Astrocyte (in vitro differentiated cells and primary cell): ENCODE measurements at regions not wholly inside any gene's neighbourhood (a gene's known extent, or its start where the extent isn't known, plus 50 kb on each side); places are given as distances from the start of the nearest gene placed in this dataset.

Source experiments
- DNase-seq: peaks from one replicate; pipeline ENCODE4 v3.0.0-alpha.2; 2010; ENCODE audit warnings: low read depth
- FAIRE-seq: peaks from 2 replicates; lab custom pipeline; 2011; peaks lifted over from hg19 to GRCh38; lab: Jason Lieb, UNC
- H2AFZ ChIP-seq: 2 replicates; pipeline ENCODE4 v1.6.0; 2012; ENCODE audit warnings: low read depth, low read length, inconsistent platforms
- H3K27ac ChIP-seq: 2 replicates; pipeline ENCODE4 v1.5.1; 2011; ENCODE audit warnings: low read depth, low read length, inconsistent platforms
- H3K27me3 ChIP-seq: 2 replicates; pipeline ENCODE4 v1.6.0; 2011; ENCODE audit warnings: low read length, inconsistent platforms; ENCODE audit not compliant: insufficient read depth
- H3K36me3 ChIP-seq: 2 replicates; pipeline ENCODE4 v1.5.1; 2011; ENCODE audit warnings: low read length, inconsistent platforms; ENCODE audit not compliant: insufficient read depth
- H3K4me1 ChIP-seq: 2 replicates; pipeline ENCODE4 v1.5.1; 2011; ENCODE audit warnings: low read length, inconsistent platforms; ENCODE audit not compliant: insufficient read depth
- H3K4me2 ChIP-seq: 2 replicates; pipeline ENCODE4 v1.6.0; 2012; ENCODE audit warnings: low read length, inconsistent platforms
- H3K4me3 ChIP-seq: 2 replicates; pipeline ENCODE4 v1.5.1; 2011; ENCODE audit warnings: low read depth, mild to moderate bottlenecking, low read length, inconsistent platforms; ENCODE audit not compliant: insufficient read depth
- H3K79me2 ChIP-seq: 2 replicates; pipeline ENCODE4 v1.6.0; 2012; ENCODE audit warnings: mild to moderate bottlenecking, low read length, inconsistent platforms; ENCODE audit not compliant: insufficient read depth
- H3K9ac ChIP-seq: 2 replicates; pipeline ENCODE4 v1.6.0; 2012; ENCODE audit warnings: mild to moderate bottlenecking, low read length, inconsistent platforms
- H3K9me3 ChIP-seq: 2 replicates; pipeline ENCODE4 v1.5.1; 2012; ENCODE audit warnings: low read depth, mild to moderate bottlenecking, low read length, inconsistent platforms; ENCODE audit not compliant: insufficient read depth
- H4K20me1 ChIP-seq: 2 replicates; pipeline ENCODE4 v1.6.0; 2012; ENCODE audit warnings: low read length, inconsistent platforms; ENCODE audit not compliant: insufficient read depth
- H3K27ac Mint-ChIP-seq: one replicate; pipeline ENCODE4 v1.8.0; 2021; ENCODE audit warnings: mild to moderate bottlenecking, mixed read lengths; ENCODE audit not compliant: unreplicated experiment
- H3K27me3 Mint-ChIP-seq: one replicate; pipeline ENCODE4 v1.8.0; 2021; ENCODE audit warnings: low read depth, mixed read lengths; ENCODE audit not compliant: unreplicated experiment
- H3K36me3 Mint-ChIP-seq: one replicate; pipeline ENCODE4 v1.8.0; 2021; ENCODE audit warnings: low read depth, mixed read lengths; ENCODE audit not compliant: unreplicated experiment
- H3K4me1 Mint-ChIP-seq: one replicate; pipeline ENCODE4 v1.8.0; 2021; ENCODE audit warnings: low read depth, mixed read lengths; ENCODE audit not compliant: unreplicated experiment
- H3K4me3 Mint-ChIP-seq: one replicate; pipeline ENCODE4 v1.8.0; 2021; ENCODE audit warnings: mild to moderate bottlenecking, moderate library complexity, mixed read lengths; ENCODE audit not compliant: unreplicated experiment
- H3K9me3 Mint-ChIP-seq: one replicate; pipeline ENCODE4 v1.8.0; 2021; ENCODE audit warnings: mild to moderate bottlenecking, mixed read lengths; ENCODE audit not compliant: unreplicated experiment
- CTCF ChIP-seq: IDR thresholded peaks from 2 replicates; pipeline ENCODE4 v1.5.1; 2011; ENCODE audit warnings: low read depth, mild to moderate bottlenecking, inconsistent platforms, low read length, moderate library complexity; ENCODE audit not compliant: insufficient read depth
- EZH2 ChIP-seq: IDR thresholded peaks from 2 replicates; pipeline ENCODE4 v1.6.1; 2012; ENCODE audit warnings: mild to moderate bottlenecking, low read length, inconsistent platforms; ENCODE audit not compliant: insufficient read depth

GRCh38 chr3:194960446-194961032 is 274.9 kb downstream of the FAM43A start:
- DNase-seq (no peak), FAIRE-seq (no peak)
- Histone ChIP-seq H3K4me1 (no peaks in the 10 kb centered on the region), H3K36me3 (no peaks in the 10 kb centered on the region), H3K9me3 (no peaks in the 10 kb centered on the region), H3K27me3 (peaks cover 2% of the 10 kb centered on the region), H3K4me2 (no peak overlapping the region), H4K20me1 (no peaks in the 10 kb centered on the region), H2AFZ (no peak overlapping the region), H3K79me2 (no peaks in the 10 kb centered on the region), H3K9ac (no peak overlapping the region), H3K4me3 (no peak overlapping the region), H3K27ac (no peak overlapping the region)
- Mint-ChIP-seq H3K36me3 (no peaks in the 10 kb centered on the region), H3K4me3 (no peak overlapping the region), H3K27ac (no peak overlapping the region), H3K4me1 (no peaks in the 10 kb centered on the region), H3K27me3 (peaks cover 51% of the 10 kb centered on the region), H3K9me3 (peaks cover 9% of the 10 kb centered on the region)
- TF ChIP-seq EZH2 (no peak), CTCF (no peak)

GRCh38 chr3:194961149-194961548 is 275.5 kb downstream of the FAM43A start:
- H3K4me2 ChIP-seq = no peak overlapping the region
- no peak overlapping the region for H3K27ac ChIP-seq
- TF ChIP-seq EZH2 (no peak), CTCF (no peak)
- H3K27me3 Mint-ChIP-seq = peaks cover 46% of the 10 kb centered on the region
- H3K79me2 ChIP-seq = no peaks in the 10 kb centered on the region
- peaks cover 4% of the 10 kb centered on the region for H3K9me3 Mint-ChIP-seq
- H3K36me3 ChIP-seq = no peaks in the 10 kb centered on the region
- no peaks in the 10 kb centered on the region for H4K20me1 ChIP-seq
- no peaks in the 10 kb centered on the region for H3K9me3 ChIP-seq
- H2AFZ ChIP-seq = no peak overlapping the region
- no peak overlapping the region for H3K27ac Mint-ChIP-seq
- no peak overlapping the region for H3K9ac ChIP-seq
- no peaks in the 10 kb centered on the region for H3K4me1 Mint-ChIP-seq
- no peaks in the 10 kb centered on the region for H3K36me3 Mint-ChIP-seq
- no peak for FAIRE-seq
- no peak overlapping the region for H3K4me3 Mint-ChIP-seq
- H3K4me3 ChIP-seq = no peak overlapping the region
- H3K4me1 ChIP-seq = no peaks in the 10 kb centered on the region
- DNase-seq = no peak
- peaks cover 2% of the 10 kb centered on the region for H3K27me3 ChIP-seq

- Histone ChIP-seq H3K27me3 (peaks cover 2% of the 10 kb centered on the region), H3K27ac (no peak overlapping the region), H2AFZ (no peak overlapping the region), H3K4me2 (no peak overlapping the region), H3K4me3 (no peak overlapping the region), H3K9me3 (no peaks in the 10 kb centered on the region), H3K9ac (no peak overlapping the region), H3K79me2 (no peaks in the 10 kb centered on the region), H3K36me3 (no peaks in the 10 kb centered on the region), H4K20me1 (no peaks in the 10 kb centered on the region), H3K4me1 (no peaks in the 10 kb centered on the region)
- peaks cover 49% of the 10 kb centered on the region for H3K27me3 Mint-ChIP-seq
- H3K4me1 Mint-ChIP-seq = no peaks in the 10 kb centered on the region
- H3K9me3 Mint-ChIP-seq = peaks cover 4% of the 10 kb centered on the region
- H3K4me3 Mint-ChIP-seq = no peak overlapping the region
- TF ChIP-seq CTCF (no peak), EZH2 (no peak)
- no peaks in the 10 kb centered on the region for H3K36me3 Mint-ChIP-seq
- no peak overlapping the region for H3K27ac Mint-ChIP-seq
- no peak for FAIRE-seq
- no peak for DNase-seq
Measured at GRCh38 chr3:194961571-194961970, 275.9 kb downstream of the FAM43A start.
